HG03175 (cell line): ENCODE measurements at regions not wholly inside any gene's neighbourhood (a gene's known extent, or its start where the extent isn't known, plus 50 kb on each side); places are given as distances from the start of the nearest gene placed in this dataset.

Experiments used
- ATAC-seq: cut with Tn5 transposase; IDR thresholded peaks from one replicate; pipeline ENCODE4 v1.9.1; 2021; ENCODE audit warnings: mild to moderate bottlenecking, moderate library complexity; ENCODE audit not compliant: unreplicated experiment

DNA sequence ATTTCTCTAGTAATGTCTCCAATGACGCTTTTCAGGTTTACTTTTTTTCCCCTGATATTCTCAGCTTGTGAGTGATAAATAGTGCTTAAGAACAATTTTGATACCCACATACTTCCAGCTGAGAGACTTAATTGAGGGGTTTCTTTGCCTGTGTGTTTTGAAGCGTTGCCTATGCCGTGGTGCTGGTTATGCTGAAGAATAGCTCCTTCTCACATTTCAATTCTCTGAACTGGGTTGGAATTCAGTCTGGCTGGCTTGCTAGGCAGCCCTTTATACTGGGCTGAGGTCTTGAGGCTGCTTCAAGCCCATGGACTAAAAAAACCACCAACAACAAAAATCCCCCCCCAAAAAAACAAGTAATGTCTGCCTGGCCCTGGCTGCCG lies 87.4 kb downstream of the CHST2 start:
- ATAC-seq, result peak; percentile 5

DNA sequence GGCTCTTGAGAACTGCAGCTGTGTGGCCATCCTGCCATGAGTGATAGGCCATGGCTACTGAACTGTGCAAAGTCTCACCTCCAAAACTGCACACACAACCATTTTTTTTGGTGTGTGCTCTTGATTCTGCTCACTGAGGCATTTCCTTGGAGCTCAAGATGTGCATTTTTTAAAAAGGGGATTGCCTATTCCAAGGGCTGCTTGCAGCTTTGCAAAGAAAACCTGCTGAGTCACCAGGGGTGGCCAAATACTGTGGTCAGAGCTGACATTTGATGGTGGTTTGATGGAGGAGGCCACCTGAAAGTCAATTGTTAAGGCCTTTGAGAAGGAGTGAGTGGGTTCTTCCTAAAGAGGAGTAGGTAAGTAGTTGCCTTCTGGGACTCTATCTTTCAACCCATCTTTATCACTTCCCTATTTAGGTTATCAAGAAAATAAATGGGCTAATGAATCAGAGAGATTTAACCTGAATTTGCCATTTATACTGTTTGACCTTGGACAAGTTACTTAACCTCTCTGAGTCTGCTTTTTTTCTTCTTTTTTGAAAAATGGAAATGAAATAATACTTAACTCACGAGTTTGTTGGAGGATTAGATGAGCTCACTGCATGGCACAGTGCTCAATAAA lies 87.9 kb downstream of the CHST2 start:
- ATAC-seq, result peak; percentile 89

DNA sequence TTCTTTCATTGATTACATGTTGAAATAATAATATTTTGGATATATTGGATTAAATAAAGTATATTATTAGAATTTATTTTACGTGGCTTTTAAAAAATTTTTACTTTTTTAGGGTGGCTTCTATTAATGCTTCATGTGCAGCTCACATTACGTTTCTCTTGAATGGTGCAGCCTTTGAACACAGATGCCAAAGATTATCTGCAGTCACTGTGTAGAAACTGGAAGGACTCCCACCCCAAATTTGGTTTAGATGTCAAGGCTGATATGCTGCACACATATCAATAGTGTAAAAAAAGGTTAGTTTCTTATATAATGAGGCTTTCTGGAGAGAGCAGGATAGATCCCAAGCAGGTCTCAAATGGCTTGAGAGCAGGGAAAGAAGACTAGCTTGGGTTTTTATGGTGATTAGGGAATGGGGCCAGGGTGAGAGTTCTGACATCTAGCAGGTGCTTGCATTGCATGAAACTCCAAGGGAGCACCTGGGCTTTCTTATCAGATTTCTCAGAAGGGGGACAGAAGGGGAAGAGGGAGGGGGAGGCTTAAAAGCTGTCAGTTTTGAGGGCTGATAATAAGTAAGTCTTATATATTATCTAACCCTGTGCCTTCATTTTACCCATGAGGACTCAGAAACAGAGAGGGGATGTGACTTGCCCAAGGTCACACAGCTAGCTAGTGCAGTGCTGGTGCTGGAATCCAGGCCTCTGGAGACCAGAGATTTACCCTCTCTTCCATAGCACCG lies 89.6 kb downstream of the CHST2 start:
- no peak for ATAC-seq

DNA sequence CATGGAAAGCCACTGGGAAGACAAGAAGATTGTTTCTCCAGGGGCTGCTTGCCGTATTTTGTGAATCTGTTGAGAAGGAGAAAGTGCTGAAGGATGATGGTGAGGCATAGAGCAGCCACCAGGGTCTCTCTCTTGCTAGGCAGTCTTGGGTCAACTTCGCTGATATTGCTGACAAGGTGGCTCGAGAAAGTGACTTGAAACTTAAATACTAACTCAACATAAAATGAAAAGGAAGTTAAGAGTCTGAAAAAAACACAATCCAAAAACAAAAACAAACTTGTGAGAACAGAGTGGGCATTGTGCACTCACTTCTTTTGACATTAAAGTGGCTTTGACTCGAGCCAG lies 90.1 kb downstream of the CHST2 start:
- ATAC-seq, result no peak

DNA sequence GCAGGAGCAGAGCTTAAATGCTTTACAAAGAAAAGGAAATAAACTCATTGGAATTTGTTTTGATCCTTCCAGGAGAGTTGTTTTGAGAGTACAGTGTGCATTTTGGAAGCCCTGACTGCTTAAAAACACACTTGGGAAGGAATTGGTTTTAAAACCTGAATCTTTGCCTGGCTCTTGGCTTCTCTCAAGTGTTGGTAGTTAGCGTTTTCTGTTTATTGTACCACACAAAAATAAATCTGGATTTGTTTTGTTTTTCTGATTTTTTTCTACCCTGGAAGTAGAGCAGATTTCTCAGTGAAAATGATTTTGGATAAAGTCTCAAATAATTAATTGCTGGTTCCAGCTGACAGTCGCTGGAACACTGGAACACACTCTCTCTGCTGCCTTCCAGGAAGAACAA lies 90.6 kb downstream of the CHST2 start:
- ATAC-seq, result no peak

DNA sequence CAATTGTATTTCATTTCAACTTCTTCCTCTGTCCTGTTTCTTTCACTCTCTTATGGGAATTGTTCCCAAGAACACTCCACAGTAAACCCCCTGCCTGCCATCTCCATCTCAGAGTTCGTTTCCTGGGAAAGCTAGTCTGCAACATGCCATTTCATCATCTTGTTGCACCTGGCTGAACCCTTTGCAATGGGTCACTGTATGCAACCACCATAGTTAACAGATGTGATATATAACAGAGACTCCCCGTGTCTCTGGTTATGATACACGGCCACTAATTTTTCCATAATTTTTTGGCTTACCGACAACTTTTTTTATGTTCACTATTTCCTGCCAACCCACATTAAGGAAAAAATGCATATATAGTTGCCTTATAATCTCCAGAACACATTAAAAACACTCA lies 95.5 kb downstream of the CHST2 start:
- no peak for ATAC-seq
